NCI-H2196 (cell line): ENCODE measurements at regions not wholly inside any gene's neighbourhood (a gene's known extent, or its start where the extent isn't known, plus 50 kb on each side); places are given as distances from the start of the nearest gene placed in this dataset.
"Not testable (repeated sequence)": the region's sequence is repeated elsewhere in the genome, so short reads cannot be mapped to it uniquely, and the experiment has no call there.

Source experiments
- DNase-seq: peaks from one replicate; lab custom pipeline; 2025; ENCODE audit not compliant: unreplicated experiment; lab: John Stamatoyannopoulos, UW

GRCh38 chr1:69073176-69073575, 494.5 kb upstream of the LRRC7 start:
- no peak for DNase-seq

- no peak for DNase-seq
These were observed 491.1 kb upstream of the LRRC7 start for GRCh38 chr1:69076631-69077030.

DNA sequence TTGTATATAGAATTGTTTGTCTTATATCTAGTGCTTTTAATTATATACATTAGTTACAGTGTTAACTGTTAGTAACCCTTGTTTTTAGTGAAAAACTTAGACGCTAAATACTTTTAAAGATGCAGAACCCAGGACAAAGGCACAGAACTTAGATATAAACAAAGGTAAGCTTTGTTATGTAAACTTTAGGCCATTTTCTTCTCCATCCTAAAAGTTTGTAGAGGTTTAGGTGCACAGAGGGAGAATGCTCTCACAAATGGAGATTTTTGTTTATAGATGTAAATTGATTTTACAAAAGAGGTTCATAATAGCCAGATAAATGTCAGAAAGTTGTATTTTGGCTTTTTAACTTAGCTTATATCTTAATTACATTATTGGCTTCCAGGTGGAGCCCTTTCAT, 490.5 kb upstream of the LRRC7 start:
- DNase-seq = no peak

DNA sequence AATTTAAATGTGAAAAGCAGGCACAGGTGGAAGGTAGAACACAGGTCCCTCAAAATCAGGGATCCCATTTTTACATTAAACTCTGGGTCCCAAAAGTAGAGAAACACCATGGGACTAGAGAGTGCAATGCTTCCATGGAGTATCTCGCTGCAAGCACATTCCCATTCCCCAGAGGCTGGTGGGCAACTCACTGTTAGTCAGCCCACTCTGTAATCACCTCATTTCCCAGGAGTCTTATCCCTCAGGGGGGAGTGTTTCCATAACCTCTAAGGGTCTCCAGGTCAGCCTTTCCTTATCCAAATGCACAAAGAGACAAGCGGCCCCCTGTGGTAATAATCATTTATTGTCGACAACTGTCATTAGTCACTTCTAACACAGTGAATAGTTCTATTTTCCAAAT, 490.1 kb upstream of the LRRC7 start:
- DNase-seq = no peak

DNA sequence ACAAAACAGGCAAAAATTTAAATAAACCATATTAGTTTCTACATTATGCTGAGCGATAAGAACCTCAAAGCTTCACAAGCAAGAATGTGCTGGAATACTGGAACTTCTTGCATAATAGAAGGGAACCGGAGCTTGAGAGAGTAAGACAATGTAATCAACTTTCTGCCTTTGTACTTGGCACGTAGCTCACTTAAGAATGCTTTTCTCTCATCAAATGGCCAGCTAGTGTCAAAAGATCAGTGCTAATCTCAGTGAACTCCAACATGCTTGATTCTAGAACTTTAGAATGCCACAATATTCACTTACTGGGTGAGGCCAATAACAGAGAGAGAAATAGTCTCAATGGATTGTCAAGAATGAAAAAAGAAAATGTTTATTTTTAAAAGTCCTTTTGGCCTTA, 486.1 kb upstream of the LRRC7 start:
- DNase-seq = no peak

DNA sequence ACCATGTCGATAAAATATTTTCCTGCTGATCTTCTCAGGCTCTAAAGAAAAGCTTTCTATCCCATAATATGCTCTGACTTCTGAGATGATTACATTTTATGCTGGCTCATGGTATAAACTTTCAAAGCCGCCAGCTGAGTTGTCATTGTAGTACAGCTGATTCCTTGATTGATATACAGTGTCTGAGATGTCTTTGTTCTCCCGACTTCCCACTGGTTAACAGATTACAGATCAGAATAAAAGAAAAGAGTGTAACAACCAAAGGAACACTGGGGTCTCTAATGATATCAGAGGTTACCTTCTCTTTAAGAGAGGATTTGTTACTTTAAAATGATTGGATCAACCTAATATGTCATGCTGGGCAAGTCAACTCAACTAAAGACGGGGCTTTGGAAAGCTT, 485.4 kb upstream of the LRRC7 start:
- DNase-seq = no peak

DNA sequence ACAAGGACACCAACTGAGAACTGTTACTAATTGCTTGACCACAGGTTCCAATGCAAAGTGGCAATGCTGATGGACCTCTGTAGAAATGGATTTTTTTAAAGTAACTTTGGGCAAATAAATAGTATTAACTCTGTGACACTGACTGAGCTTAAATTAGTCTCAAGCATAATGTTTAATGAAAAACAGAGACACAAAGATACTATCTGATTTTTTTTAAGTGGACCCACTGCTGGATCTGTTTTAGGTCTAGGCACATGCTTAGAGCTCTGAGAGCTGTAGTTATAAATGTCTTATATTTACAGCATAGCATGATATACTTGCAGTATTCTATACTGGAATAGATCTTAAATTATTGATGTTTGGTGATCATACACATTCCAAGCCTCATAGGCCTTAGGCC, 481.6 kb upstream of the LRRC7 start:
- no peak for DNase-seq

- no peak for DNase-seq
These were observed 479.2 kb upstream of the LRRC7 start for GRCh38 chr1:69088571-69088970.

- DNase-seq = no peak
These were observed 477.6 kb upstream of the LRRC7 start for GRCh38 chr1:69090170-69090569.

- DNase-seq = no peak
These were observed 477.0 kb upstream of the LRRC7 start for GRCh38 chr1:69090752-69091151.

DNA sequence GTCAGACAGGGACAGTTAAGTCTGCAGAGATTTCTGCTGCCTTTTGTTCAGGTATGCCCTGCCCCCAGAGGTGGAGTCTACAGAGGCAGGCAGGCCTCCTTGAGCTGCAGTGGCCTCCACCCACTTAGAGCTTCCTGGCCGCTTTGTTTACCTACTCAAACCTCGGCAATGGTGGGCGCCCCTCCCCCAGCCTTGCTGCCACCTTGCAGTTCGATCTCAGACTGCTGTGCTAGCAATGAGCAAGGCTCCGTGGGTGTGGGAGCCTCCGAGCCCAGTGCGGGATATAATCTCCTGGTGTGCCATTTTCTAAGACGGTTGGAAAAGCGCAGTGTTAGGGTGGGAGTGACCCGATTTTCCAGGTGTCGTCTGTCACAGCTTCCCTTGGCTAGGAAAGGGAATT, 465.7 kb upstream of the LRRC7 start:
- not testable (repeated sequence) for DNase-seq

- DNase-seq = no peak
These were observed 464.5 kb upstream of the LRRC7 start for GRCh38 chr1:69103213-69103612.

- no peak for DNase-seq
These were observed 463.9 kb upstream of the LRRC7 start for GRCh38 chr1:69103705-69104385.

- DNase-seq = no peak
These were observed 462.8 kb upstream of the LRRC7 start for GRCh38 chr1:69104894-69105293.

DNA sequence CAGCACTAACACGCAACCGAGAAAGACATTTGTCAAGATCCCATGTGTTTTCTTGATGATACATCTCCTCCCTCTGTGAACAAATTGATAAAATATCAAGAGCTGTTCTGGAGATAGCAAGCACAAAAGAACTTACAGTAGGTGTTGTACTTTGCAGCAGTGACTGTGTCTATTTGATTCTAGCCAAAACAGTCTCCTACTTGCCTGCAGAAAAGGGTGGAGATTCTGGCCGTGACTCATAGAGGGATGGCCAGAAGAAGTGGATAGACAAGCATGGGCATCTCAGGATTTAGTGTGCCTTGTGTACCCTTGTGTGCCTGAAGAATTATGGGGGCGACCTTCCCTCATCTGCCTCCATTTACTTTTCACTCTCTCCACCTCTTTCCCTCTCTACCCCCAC, 458.4 kb upstream of the LRRC7 start:
- no peak for DNase-seq

- no peak for DNase-seq
These were observed 456.9 kb upstream of the LRRC7 start for GRCh38 chr1:69110851-69111250.

DNA sequence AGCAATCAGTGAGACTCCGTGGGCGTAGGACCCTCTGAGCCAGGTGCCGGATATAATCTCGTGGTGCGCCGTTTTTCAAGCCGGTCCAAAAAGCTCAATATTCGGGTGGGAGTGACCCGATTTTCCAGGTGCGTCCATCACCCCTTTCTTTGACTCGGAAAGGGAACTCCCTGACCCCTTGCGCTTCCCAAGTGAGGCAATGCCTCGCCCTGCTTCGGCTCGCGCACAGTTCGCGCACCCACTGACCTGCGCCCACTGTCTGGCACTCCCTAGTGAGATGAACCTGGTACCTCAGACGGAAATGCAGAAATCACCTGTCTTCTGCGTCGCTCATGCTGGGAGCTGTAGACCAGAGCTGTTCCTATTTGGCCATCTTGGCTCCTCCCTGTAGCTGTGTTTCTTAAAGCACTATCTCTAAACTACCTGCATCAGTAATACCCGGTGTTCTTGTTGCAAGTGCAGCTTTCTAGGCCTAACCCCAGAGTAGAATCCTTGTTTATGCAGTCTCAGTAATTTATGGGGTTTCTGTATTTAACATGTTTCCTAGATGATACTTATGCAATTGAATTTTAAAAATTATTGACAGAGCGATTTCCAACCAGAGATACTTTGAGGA, 447.5 kb upstream of the LRRC7 start:
- not testable (repeated sequence) for DNase-seq

- DNase-seq = no peak
These were observed 446.9 kb upstream of the LRRC7 start for GRCh38 chr1:69120817-69121216.

DNA sequence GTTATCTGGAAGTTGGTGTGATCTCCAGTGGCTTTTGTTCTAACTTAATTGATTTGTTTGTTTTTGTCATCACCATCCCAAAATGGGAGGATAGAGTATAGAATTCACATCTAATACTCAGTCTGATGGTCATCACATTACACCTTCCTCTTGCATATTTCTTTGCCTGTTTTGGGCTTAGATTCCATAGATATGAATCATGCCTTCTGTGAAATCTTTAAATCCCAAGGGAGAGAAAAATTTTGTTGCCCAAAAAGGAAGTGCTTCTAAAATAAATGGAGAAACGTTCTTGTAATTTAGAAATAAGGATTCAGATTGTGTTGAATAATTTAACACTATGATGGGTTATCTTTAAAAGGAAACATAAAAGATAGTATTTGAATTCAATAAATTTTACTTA, 446.0 kb upstream of the LRRC7 start:
- no peak for DNase-seq

DNA sequence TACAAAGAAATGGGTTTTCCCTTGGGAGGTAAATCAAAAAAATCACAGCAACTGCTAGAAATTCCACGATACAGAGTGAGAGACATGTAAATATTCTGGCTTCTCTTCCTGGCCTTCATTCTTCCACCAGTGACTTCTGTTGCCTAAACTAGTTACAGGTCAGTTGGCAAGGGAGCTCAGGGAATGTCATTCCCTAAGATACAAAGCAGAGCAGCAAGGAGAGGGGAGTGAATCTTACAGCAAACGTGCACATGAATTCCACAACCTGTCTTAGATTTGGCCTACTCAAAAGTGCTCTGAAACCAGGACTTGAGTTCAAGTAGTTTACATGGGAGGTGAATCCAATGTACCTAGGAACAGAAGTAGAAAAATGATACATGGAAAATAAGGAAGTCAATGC, 445.3 kb upstream of the LRRC7 start:
- DNase-seq = no peak

DNA sequence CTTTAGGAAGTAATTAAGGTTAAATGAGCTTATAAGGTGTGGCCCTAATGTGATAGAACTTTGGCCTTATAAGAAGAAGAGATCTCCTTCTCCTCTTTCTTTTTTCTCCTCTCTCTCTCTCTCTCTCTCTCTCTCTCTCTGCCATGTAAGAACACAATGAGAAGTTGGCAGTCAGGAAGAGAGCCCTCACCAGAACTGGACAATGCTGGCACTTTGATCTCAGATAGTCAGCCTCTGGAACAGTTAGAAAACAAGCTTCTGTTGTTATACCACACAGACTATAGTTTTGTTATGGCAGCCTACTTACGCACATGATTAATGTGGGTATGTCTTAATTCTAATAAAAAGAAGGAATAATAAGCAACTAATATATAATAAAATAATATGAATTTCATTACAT, 444.2 kb upstream of the LRRC7 start:
- DNase-seq = no peak

DNA sequence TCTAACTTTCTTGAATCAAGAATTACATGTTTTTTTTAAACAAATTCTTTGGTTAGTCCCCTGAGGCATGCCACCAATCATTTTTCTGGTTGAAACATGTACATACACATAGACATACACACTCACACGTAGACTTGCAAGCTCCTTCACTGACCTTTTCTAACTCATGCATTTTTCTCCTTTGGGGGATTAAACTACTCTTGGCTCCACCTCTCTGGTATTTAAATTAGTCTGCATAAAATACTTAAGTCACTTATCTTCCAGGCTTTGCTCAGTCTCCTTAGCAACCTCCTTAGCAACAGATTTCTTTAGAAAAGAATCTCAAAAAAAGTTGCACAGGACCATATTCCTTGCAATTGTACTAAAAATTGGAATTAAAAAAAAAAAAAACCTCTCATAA, 440.9 kb upstream of the LRRC7 start:
- DNase-seq = no peak

GRCh38 chr1:69128204-69128603, 439.5 kb upstream of the LRRC7 start:
- DNase-seq = no peak
